ENCODE measurements at regions not wholly inside any gene's neighbourhood (a gene's known extent, or its start where the extent isn't known, plus 50 kb on each side); places are given as distances from the start of the nearest gene placed in this dataset.

DNA sequence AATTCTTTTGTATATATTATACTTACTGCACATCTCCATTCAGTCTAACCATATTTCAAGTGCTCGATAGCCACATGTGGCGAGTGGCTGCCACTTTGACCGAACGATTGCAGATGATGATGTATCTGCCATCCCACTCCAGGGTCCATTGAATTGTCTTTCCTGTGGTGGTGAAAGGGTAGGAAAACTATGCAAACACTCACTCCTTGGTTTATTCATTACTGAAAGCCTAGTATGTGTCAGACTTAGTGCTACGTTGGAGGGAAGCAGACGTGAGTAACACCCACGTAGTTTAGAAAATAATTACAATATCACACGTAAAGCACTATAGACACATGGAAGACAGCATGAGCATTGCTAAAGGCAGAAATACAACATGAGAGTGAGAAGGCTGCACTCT, 353.7 kb downstream of the CSNK1G3 start:
- TF ChIP-seq, protein P1, sequence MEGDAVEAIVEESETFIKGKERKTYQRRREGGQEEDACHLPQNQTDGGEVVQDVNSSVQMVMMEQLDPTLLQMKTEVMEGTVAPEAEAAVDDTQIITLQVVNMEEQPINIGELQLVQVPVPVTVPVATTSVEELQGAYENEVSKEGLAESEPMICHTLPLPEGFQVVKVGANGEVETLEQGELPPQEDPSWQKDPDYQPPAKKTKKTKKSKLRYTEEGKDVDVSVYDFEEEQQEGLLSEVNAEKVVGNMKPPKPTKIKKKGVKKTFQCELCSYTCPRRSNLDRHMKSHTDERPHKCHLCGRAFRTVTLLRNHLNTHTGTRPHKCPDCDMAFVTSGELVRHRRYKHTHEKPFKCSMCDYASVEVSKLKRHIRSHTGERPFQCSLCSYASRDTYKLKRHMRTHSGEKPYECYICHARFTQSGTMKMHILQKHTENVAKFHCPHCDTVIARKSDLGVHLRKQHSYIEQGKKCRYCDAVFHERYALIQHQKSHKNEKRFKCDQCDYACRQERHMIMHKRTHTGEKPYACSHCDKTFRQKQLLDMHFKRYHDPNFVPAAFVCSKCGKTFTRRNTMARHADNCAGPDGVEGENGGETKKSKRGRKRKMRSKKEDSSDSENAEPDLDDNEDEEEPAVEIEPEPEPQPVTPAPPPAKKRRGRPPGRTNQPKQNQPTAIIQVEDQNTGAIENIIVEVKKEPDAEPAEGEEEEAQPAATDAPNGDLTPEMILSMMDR (IDR thresholded peaks at IDR 0.05), result no peak
- TF ChIP-seq POLR2A (IDR thresholded peaks at IDR 0.05), result no peak
- TF ChIP-seq POLR2AphosphoS5 (IDR thresholded peaks at IDR 0.05), result no peak
- no peak for TF ChIP-seq EP300 (IDR thresholded peaks at IDR 0.05)
